ENCODE measurements at regions not wholly inside any gene's neighbourhood (a gene's known extent, or its start where the extent isn't known, plus 50 kb on each side); places are given as distances from the start of the nearest gene placed in this dataset.
A peak's percentile ranks its signal among the peaks of the same experiment; 100 is the strongest.

DNA sequence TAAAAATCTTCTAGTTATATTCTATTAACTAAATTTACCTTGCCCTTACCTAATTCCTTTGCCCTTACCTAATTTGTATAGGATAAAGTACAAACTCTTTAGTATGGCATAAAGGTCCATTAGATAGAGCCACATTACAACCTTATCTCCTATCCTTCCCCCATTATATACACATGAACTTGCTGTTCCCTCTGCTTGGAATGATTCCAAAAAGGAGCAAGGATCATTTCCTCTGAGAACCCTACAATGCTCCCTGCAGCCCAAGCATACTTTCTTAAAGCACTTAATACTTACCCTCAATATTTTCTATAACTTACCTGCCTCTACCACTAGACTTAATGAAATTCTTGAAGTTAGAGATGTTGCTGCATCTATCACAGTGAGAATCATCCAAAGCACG is 118.9 kb upstream of the CCDC54 start:
- H3K27ac ChIP-seq: no peak overlapping the region
- ATAC-seq (no peak), DNase-seq (no peak)
- no peaks in the 10 kb centered on the region for H3K9me3 ChIP-seq
- no peak overlapping the region for H3K4me3 ChIP-seq
- TF ChIP-seq, protein P1, sequence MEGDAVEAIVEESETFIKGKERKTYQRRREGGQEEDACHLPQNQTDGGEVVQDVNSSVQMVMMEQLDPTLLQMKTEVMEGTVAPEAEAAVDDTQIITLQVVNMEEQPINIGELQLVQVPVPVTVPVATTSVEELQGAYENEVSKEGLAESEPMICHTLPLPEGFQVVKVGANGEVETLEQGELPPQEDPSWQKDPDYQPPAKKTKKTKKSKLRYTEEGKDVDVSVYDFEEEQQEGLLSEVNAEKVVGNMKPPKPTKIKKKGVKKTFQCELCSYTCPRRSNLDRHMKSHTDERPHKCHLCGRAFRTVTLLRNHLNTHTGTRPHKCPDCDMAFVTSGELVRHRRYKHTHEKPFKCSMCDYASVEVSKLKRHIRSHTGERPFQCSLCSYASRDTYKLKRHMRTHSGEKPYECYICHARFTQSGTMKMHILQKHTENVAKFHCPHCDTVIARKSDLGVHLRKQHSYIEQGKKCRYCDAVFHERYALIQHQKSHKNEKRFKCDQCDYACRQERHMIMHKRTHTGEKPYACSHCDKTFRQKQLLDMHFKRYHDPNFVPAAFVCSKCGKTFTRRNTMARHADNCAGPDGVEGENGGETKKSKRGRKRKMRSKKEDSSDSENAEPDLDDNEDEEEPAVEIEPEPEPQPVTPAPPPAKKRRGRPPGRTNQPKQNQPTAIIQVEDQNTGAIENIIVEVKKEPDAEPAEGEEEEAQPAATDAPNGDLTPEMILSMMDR (IDR thresholded peaks at IDR 0.05): no peak
- intact Hi-C loops (cut with DNase I): no loop called here
- H3K36me3 ChIP-seq: no peaks in the 10 kb centered on the region
- peaks cover 1% of the 10 kb centered on the region for H3K4me1 ChIP-seq
- H3K27me3 ChIP-seq (ENCODE audit: low read depth): no peaks in the 10 kb centered on the region

GRCh38 chr3:107260207-107260606 is 117.0 kb upstream of the CCDC54 start:
- H3K9me3 ChIP-seq: no peaks in the 10 kb centered on the region
- H3K27ac ChIP-seq: no peak overlapping the region
- no peak overlapping the region for H3K4me3 ChIP-seq
- DNase-seq (no peak), ATAC-seq (no peak)
- TF ChIP-seq, protein P1 (IDR thresholded peaks at IDR 0.05): no peak
- H3K36me3 ChIP-seq: no peaks in the 10 kb centered on the region
- intact Hi-C loops (cut with DNase I): no loop called here
- peaks cover 15% of the 10 kb centered on the region for H3K4me1 ChIP-seq
- no peaks in the 10 kb centered on the region for H3K27me3 ChIP-seq (ENCODE audit: low read depth)

- intact Hi-C loops (cut with DNase I): no loop called here
- no peaks in the 10 kb centered on the region for H3K36me3 ChIP-seq
- TF ChIP-seq, protein P1 (IDR thresholded peaks at IDR 0.05): no peak
- H3K9me3 ChIP-seq: no peaks in the 10 kb centered on the region
- peaks cover 18% of the 10 kb centered on the region for H3K4me1 ChIP-seq
- H3K27ac ChIP-seq: no peak overlapping the region
- DNase-seq (no peak), ATAC-seq (peak in 1 of 2 donors; percentile 66)
- no peaks in the 10 kb centered on the region for H3K27me3 ChIP-seq (ENCODE audit: low read depth)
- H3K4me3 ChIP-seq: no peak overlapping the region
Measured at GRCh38 chr3:107263269-107264021, 113.8 kb upstream of the CCDC54 start.

DNA sequence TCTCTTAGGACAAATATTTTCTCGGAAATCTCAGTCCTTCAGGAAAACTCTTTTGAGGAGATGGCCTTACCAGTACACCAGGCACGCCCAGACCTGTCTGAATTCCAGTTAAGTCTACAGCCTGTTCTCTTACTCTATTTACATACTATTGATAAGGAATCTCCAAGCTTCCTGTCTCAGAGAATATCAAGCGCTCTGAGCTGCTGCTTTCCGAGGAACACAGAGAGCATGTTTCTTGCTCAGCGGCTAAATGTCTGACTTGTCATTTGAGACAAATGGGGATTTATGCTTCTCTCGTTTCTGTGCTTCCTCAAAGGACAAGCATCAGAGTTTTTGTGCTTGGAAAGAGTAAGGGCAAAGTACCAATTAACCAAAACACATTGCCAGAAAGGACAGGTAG is 112.4 kb upstream of the CCDC54 start:
- TF ChIP-seq, protein P1 (IDR thresholded peaks at IDR 0.05): no peak
- no peak for DNase-seq
- Histone ChIP-seq H3K4me3 (no peak overlapping the region), H3K4me1 (peaks cover 18% of the 10 kb centered on the region), H3K27ac (no peak overlapping the region), H3K9me3 (no peaks in the 10 kb centered on the region), H3K27me3 (ENCODE audit: low read depth) (no peaks in the 10 kb centered on the region), H3K36me3 (no peaks in the 10 kb centered on the region)
- ATAC-seq: peak; percentile 48 to 79
- intact Hi-C loops (cut with DNase I): no loop called here

DNA sequence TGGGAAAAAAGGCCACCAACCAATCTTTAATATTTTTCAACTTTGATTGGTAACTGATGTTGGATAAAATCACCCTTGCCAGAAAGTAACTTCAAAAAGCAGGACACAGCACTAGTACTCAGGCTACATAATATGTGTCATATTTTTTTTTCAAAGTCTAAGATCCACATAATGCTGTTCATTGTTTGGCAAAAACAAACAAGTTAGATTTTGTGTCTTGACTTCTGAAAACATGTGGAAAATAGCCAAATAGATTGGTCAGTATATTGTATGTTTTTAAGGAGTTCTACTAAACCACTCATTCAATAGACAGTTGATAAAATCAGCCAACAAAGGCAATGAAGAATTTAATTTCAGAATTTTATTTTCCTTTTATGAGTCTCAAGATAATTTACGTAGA is 111.7 kb upstream of the CCDC54 start:
- ATAC-seq (no peak), DNase-seq (no peak)
- TF ChIP-seq, protein P1 (IDR thresholded peaks at IDR 0.05): no peak
- H3K4me1 ChIP-seq: peaks cover 18% of the 10 kb centered on the region
- intact Hi-C loops (cut with DNase I): no loop called here
- no peak overlapping the region for H3K4me3 ChIP-seq
- no peaks in the 10 kb centered on the region for H3K9me3 ChIP-seq
- H3K27me3 ChIP-seq (ENCODE audit: low read depth): no peaks in the 10 kb centered on the region
- no peaks in the 10 kb centered on the region for H3K36me3 ChIP-seq
- H3K27ac ChIP-seq: no peak overlapping the region

Data from lower lobe of right lung (tissue), 2 donors.